GM06990 (cell line): ENCODE measurements at regions not wholly inside any gene's neighbourhood (a gene's known extent, or its start where the extent isn't known, plus 50 kb on each side); places are given as distances from the start of the nearest gene placed in this dataset.

Experiments
- DNase-seq: peaks from one replicate; pipeline ENCODE4 v3.0.0-alpha.2; 2011; ENCODE audit not compliant: insufficient read length; ENCODE audit errors: extremely low read depth
- H3K27me3 ChIP-seq: replicated peaks from 2 replicates; pipeline ENCODE4 v1.6.0; 2011; ENCODE audit warnings: low read length; ENCODE audit not compliant: control insufficient read depth, insufficient read depth
- H3K36me3 ChIP-seq: 2 replicates; pipeline ENCODE4 v1.5.1; 2011; ENCODE audit warnings: low read length; ENCODE audit not compliant: control insufficient read depth, insufficient read depth
- H3K4me3 ChIP-seq: replicated peaks from 2 replicates; pipeline ENCODE4 v1.5.1; 2011; ENCODE audit warnings: low read depth, mild to moderate bottlenecking, control low read depth, low read length
- CTCF ChIP-seq: IDR thresholded peaks from 2 replicates; pipeline ENCODE4 v1.5.1; 2011; ENCODE audit warnings: low read length, control low read depth, mild to moderate bottlenecking, inconsistent platforms; ENCODE audit not compliant: insufficient read depth, poor library complexity, severe bottlenecking

DNA sequence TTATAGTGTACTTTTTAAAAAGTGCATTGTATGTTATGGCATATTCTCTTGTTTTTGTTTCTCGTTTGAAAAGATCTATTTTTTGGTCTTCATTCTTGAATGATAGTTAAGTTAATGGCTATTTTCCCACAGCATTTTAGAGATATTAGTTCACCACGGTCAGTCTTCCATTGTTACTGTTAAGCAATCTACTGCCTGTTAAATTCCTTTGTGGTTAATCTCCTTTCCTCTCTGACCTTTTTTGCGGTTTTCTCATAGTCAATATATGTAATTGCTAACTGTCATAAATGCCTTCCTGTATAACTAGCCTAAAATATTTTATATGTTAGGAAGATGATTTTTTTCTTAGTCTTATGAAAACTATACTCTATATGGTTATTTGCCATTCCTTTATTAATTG is 250.8 kb upstream of the FBXL7 start:
- Histone ChIP-seq H3K27me3 (no peaks in the 10 kb centered on the region), H3K36me3 (no peaks in the 10 kb centered on the region), H3K4me3 (no peak overlapping the region)
- no peak for TF ChIP-seq CTCF
- no peak for DNase-seq

- H3K4me3 ChIP-seq: no peak overlapping the region
- no peak for DNase-seq
- no peak for TF ChIP-seq CTCF
- H3K27me3 ChIP-seq: no peaks in the 10 kb centered on the region
- no peaks in the 10 kb centered on the region for H3K36me3 ChIP-seq
Measured at GRCh38 chr5:15248731-15249130, 251.2 kb upstream of the FBXL7 start.

DNA sequence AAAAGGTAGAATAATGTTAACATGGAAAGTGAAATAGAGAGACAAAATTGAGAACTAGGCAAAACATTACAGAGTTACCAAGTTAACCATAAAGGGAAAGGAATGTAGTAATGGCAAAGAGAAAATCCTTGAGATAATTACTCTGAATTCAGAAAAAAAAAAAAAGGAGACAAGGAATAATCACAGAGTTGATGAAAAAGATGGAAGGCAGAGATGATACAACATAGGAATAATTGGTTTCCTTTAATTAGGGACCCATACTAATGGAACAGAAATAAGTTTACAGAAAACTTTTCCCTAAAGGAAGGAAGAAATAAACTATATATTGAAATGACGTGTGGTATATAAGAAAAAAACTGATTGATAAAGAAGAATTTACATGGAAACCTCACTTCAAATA is 254.1 kb upstream of the FBXL7 start:
- TF ChIP-seq CTCF: no peak
- H3K27me3 ChIP-seq: no peaks in the 10 kb centered on the region
- H3K36me3 ChIP-seq: no peaks in the 10 kb centered on the region
- DNase-seq: no peak
- no peak overlapping the region for H3K4me3 ChIP-seq

- no peaks in the 10 kb centered on the region for H3K36me3 ChIP-seq
- no peak overlapping the region for H3K4me3 ChIP-seq
- DNase-seq: no peak
- TF ChIP-seq CTCF: no peak
- H3K27me3 ChIP-seq: no peaks in the 10 kb centered on the region
Measured at GRCh38 chr5:15243301-15244020, 256.5 kb upstream of the FBXL7 start.

GRCh38 chr5:15241216-15241821 is 258.7 kb upstream of the FBXL7 start:
- Histone ChIP-seq H3K4me3 (no peak overlapping the region), H3K36me3 (no peaks in the 10 kb centered on the region)

More at GRCh38 chr5:15241216-15241821, 258.7 kb upstream of the FBXL7 start:
- TF ChIP-seq CTCF: no peak
- no peaks in the 10 kb centered on the region for H3K27me3 ChIP-seq
- no peak for DNase-seq
